ENCODE measurements at regions not wholly inside any gene's neighbourhood (a gene's known extent, or its start where the extent isn't known, plus 50 kb on each side); places are given as distances from the start of the nearest gene placed in this dataset.

DNA sequence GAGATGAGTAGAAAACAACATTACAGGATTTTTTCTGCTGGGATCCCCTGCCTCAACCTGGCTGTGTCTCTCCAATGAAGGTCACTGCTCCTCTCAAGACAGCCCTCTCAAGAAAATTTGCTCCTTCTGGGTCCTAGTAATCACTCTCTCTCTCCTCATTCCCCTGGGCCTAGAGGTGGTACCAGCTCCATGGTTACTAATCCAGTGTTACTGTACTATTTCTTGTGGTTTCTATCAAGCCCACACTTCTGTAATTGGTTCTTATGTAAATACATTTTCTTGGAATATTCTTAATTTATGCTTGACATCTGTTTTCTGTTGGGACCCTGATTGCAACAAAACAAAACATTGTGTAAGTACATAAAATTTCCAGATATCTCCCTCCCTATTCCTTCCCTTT, 123.8 kb upstream of the RORB start:
- no peak overlapping the region for H3K27ac ChIP-seq (ENCODE audit: insufficient read depth, low read depth, low read length)
- no peaks in the 10 kb centered on the region for H3K9me1 ChIP-seq (replicated peaks; ENCODE audit: control insufficient read depth, extremely low read depth, insufficient read depth, low read length)
- no peak overlapping the region for H3K4me3 ChIP-seq (replicated peaks in 1 of 3; ENCODE audit: insufficient read depth in 1 of 3, low read depth in 1 of 3, low read length in 3 of 3)
- H2AFZ ChIP-seq (ENCODE audit: low read depth, low read length), result no peak overlapping the region
- H4K20me1 ChIP-seq (replicated peaks; ENCODE audit: control insufficient read depth, extremely low read depth, insufficient read depth, low read length), result no peaks in the 10 kb centered on the region
- intact Hi-C loops (cut with micrococcal nuclease), result no loop called here
- no peaks in the 10 kb centered on the region for H3K79me2 ChIP-seq (ENCODE audit: control insufficient read depth, insufficient read depth, low read length)
- H3K9me3 ChIP-seq (replicated peaks; ENCODE audit: control insufficient read depth, insufficient read depth, low read length), result peaks cover 3% of the 10 kb centered on the region
- H3K36me3 ChIP-seq (ENCODE audit: control insufficient read depth in 2 of 2, extremely low read depth in 1 of 2, insufficient read depth in 2 of 2, low read length in 2 of 2), result no peaks in the 10 kb centered on the region
- H3K4me2 ChIP-seq (ENCODE audit: insufficient read depth, low read length), result no peak overlapping the region
- no peak overlapping the region for H3K9ac ChIP-seq (replicated peaks; ENCODE audit: extremely low read depth, insufficient read depth, low read length)
- TF ChIP-seq POLR2AphosphoS5 (IDR thresholded peaks at IDR 0.05; ENCODE audit: insufficient read depth, low read depth, low read length), result no peak
- no peak for TF ChIP-seq MYC (IDR thresholded peaks at IDR 0.05; ENCODE audit: low read depth, low read length)
- TF ChIP-seq JUN (IDR thresholded peaks at IDR 0.05; ENCODE audit: borderline replicate concordance, insufficient read depth, insufficient read length, low read depth), result no peak
- TF ChIP-seq FOS (IDR thresholded peaks at IDR 0.05; ENCODE audit: borderline replicate concordance, insufficient read depth, low read length), result no peak
- no peak for TF ChIP-seq EZH2 (IDR thresholded peaks at IDR 0.05; ENCODE audit: borderline replicate concordance, low read depth, low read length, severe bottlenecking)
- CTCF ChIA-PET, result no interaction called here
- dilution Hi-C loops (cut with MboI; ENCODE audit: extremely low pct_ligation_motif_present, low sequenced_read_pairs), result no loop called here
- no peak for DNase-seq (ENCODE audit: low read depth, low spot score)
- no peaks in the 10 kb centered on the region for H3K4me1 ChIP-seq (ENCODE audit: control insufficient read depth, extremely low read depth, insufficient read depth, low read length)
- FAIRE-seq, result no peak
- POLR2A ChIA-PET, result no interaction called here
- H3K27me3 ChIP-seq (ENCODE audit: control insufficient read depth in 2 of 2, insufficient read depth in 2 of 2, low read length in 2 of 2), result no peaks in the 10 kb centered on the region
- no TSS peak for BruUV-seq (replicated peaks)

GRCh38 chr9:74379718-74380117, 117.4 kb upstream of the RORB start:
- TF ChIP-seq CTCF (IDR thresholded peaks at IDR 0.05; ENCODE audit: extremely low read depth in 1 of 2, insufficient read depth in 1 of 2, low read depth in 1 of 2, low read length in 2 of 2) (no peak), GATA2 (IDR thresholded peaks at IDR 0.05; ENCODE audit: insufficient read depth, insufficient read length, low read depth, low read length) (no peak), POLR2AphosphoS5 (IDR thresholded peaks at IDR 0.05; ENCODE audit: insufficient read depth, low read depth, low read length) (no peak), JUN (IDR thresholded peaks at IDR 0.05; ENCODE audit: borderline replicate concordance, insufficient read depth, insufficient read length, low read depth) (no peak), FOS (IDR thresholded peaks at IDR 0.05; ENCODE audit: borderline replicate concordance, insufficient read depth, low read length) (no peak), EZH2 (IDR thresholded peaks at IDR 0.05; ENCODE audit: borderline replicate concordance, low read depth, low read length, severe bottlenecking) (no peak)
- DNase-seq (ENCODE audit: low read depth, low spot score), result no peak

More at GRCh38 chr9:74379718-74380117, 117.4 kb upstream of the RORB start:
- Histone ChIP-seq H3K27me3 (ENCODE audit: control insufficient read depth in 2 of 2, insufficient read depth in 2 of 2, low read length in 2 of 2) (no peaks in the 10 kb centered on the region), H3K9me1 (replicated peaks; ENCODE audit: control insufficient read depth, extremely low read depth, insufficient read depth, low read length) (no peaks in the 10 kb centered on the region), H3K27ac (ENCODE audit: insufficient read depth, low read depth, low read length) (no peak overlapping the region), H3K9ac (replicated peaks; ENCODE audit: extremely low read depth, insufficient read depth, low read length) (no peak overlapping the region), H3K4me1 (ENCODE audit: control insufficient read depth, extremely low read depth, insufficient read depth, low read length) (no peaks in the 10 kb centered on the region), H3K4me2 (ENCODE audit: insufficient read depth, low read length) (no peak overlapping the region), H4K20me1 (replicated peaks; ENCODE audit: control insufficient read depth, extremely low read depth, insufficient read depth, low read length) (no peaks in the 10 kb centered on the region), H2AFZ (ENCODE audit: low read depth, low read length) (no peak overlapping the region), H3K79me2 (ENCODE audit: control insufficient read depth, insufficient read depth, low read length) (no peaks in the 10 kb centered on the region), H3K9me3 (replicated peaks; ENCODE audit: control insufficient read depth, insufficient read depth, low read length) (peaks cover 2% of the 10 kb centered on the region), H3K4me3 (replicated peaks in 1 of 3; ENCODE audit: insufficient read depth in 1 of 3, low read depth in 1 of 3, low read length in 3 of 3) (no peak overlapping the region), H3K36me3 (ENCODE audit: control insufficient read depth in 2 of 2, extremely low read depth in 1 of 2, insufficient read depth in 2 of 2, low read length in 2 of 2) (no peaks in the 10 kb centered on the region)
- POLR2A ChIA-PET, result no interaction called here
- CTCF ChIA-PET, result no interaction called here
- dilution Hi-C loops (cut with MboI; ENCODE audit: extremely low pct_ligation_motif_present, low sequenced_read_pairs), result no loop called here
- no peak for FAIRE-seq
- intact Hi-C loops (cut with micrococcal nuclease), result no loop called here
- no TSS peak for BruUV-seq (replicated peaks)

All from endothelial cell of umbilical vein (primary cell).